Progenitor cell of endocrine pancreas (in vitro differentiated cells): ENCODE measurements at regions not wholly inside any gene's neighbourhood (a gene's known extent, or its start where the extent isn't known, plus 50 kb on each side); places are given as distances from the start of the nearest gene placed in this dataset.
"Not testable (repeated sequence)": the region's sequence is repeated elsewhere in the genome, so short reads cannot be mapped to it uniquely, and the experiment has no call there.

Source experiments
- DNase-seq: peaks from one replicate; pipeline ENCODE4 v3.0.0; 2021; ENCODE audit warnings: low spot score; ENCODE audit not compliant: unreplicated experiment
- H3K27ac Mint-ChIP-seq: 2 replicates; pipeline ENCODE4 v1.8.0; 2021; ENCODE audit warnings: mild to moderate bottlenecking, moderate library complexity, mixed read lengths
- H3K27me3 Mint-ChIP-seq: 2 replicates; pipeline ENCODE4 v1.8.0; 2021; ENCODE audit warnings: mixed read lengths
- H3K36me3 Mint-ChIP-seq: 2 replicates; pipeline ENCODE4 v1.8.0; 2022; ENCODE audit warnings: mixed read lengths; ENCODE audit not compliant: insufficient read depth
- H3K4me1 Mint-ChIP-seq: 2 replicates; pipeline ENCODE4 v1.8.0; 2021; ENCODE audit warnings: low read depth, mixed read lengths
- H3K4me3 Mint-ChIP-seq: 2 replicates; pipeline ENCODE4 v1.8.0; 2021; ENCODE audit warnings: low read depth, mild to moderate bottlenecking, moderate library complexity, mixed read lengths
- H3K9me3 Mint-ChIP-seq: 2 replicates; pipeline ENCODE4 v1.8.0; 2021; ENCODE audit warnings: low read depth, mixed read lengths
- TF ChIP-seq, protein P1 (sequence below): fragments of 200-600 bp; sonication (generic); IDR thresholded peaks from one replicate; pipeline ENCODE4 v1.5.0; 2021; ENCODE audit warnings: antibody characterized with exemption, mild to moderate bottlenecking; ENCODE audit not compliant: unreplicated experiment

GRCh38 chr13:48826039-48826438, 149.7 kb upstream of the FNDC3A start:
- H3K27ac Mint-ChIP-seq = no peak overlapping the region
- peaks cover 8% of the 10 kb centered on the region for H3K9me3 Mint-ChIP-seq
- H3K4me1 Mint-ChIP-seq = peaks cover 6% of the 10 kb centered on the region
- peaks cover 7% of the 10 kb centered on the region for H3K27me3 Mint-ChIP-seq
- H3K36me3 Mint-ChIP-seq = peaks cover 3% of the 10 kb centered on the region
- H3K4me3 Mint-ChIP-seq = no peak overlapping the region
- TF ChIP-seq, protein P1, sequence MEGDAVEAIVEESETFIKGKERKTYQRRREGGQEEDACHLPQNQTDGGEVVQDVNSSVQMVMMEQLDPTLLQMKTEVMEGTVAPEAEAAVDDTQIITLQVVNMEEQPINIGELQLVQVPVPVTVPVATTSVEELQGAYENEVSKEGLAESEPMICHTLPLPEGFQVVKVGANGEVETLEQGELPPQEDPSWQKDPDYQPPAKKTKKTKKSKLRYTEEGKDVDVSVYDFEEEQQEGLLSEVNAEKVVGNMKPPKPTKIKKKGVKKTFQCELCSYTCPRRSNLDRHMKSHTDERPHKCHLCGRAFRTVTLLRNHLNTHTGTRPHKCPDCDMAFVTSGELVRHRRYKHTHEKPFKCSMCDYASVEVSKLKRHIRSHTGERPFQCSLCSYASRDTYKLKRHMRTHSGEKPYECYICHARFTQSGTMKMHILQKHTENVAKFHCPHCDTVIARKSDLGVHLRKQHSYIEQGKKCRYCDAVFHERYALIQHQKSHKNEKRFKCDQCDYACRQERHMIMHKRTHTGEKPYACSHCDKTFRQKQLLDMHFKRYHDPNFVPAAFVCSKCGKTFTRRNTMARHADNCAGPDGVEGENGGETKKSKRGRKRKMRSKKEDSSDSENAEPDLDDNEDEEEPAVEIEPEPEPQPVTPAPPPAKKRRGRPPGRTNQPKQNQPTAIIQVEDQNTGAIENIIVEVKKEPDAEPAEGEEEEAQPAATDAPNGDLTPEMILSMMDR = no peak
- DNase-seq = no peak

GRCh38 chr13:48826922-48827454, 148.7 kb upstream of the FNDC3A start:
- H3K4me3 Mint-ChIP-seq, H3K9me3 Mint-ChIP-seq, H3K36me3 Mint-ChIP-seq, DNase-seq, H3K4me1 Mint-ChIP-seq, H3K27me3 Mint-ChIP-seq, H3K27ac Mint-ChIP-seq: not testable (repeated sequence)

DNA sequence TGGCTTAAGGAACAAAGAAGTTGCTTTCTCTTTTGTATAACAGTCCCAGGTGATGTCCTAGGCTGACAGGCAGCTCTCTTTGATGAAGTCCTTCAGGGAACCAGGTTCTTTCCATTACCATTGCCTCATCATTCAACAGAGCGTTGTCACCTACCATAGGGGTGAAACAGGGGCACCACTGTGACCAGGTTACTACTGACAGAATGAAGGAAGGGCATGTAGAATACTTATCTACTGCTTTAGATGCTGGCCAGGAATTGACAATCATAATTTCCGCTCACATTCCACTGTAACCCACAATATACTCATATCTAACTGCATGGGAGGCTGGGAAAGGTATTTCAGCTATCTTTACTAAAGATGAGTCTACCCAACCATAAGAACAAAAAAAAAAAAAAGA, 148.0 kb upstream of the FNDC3A start:
- peaks cover 6% of the 10 kb centered on the region for H3K4me1 Mint-ChIP-seq
- TF ChIP-seq, protein P1 = no peak
- H3K9me3 Mint-ChIP-seq = peaks cover 14% of the 10 kb centered on the region
- H3K27me3 Mint-ChIP-seq = peaks cover 12% of the 10 kb centered on the region
- H3K27ac Mint-ChIP-seq = no peak overlapping the region
- peaks cover 6% of the 10 kb centered on the region for H3K36me3 Mint-ChIP-seq
- no peak for DNase-seq
- no peak overlapping the region for H3K4me3 Mint-ChIP-seq

DNA sequence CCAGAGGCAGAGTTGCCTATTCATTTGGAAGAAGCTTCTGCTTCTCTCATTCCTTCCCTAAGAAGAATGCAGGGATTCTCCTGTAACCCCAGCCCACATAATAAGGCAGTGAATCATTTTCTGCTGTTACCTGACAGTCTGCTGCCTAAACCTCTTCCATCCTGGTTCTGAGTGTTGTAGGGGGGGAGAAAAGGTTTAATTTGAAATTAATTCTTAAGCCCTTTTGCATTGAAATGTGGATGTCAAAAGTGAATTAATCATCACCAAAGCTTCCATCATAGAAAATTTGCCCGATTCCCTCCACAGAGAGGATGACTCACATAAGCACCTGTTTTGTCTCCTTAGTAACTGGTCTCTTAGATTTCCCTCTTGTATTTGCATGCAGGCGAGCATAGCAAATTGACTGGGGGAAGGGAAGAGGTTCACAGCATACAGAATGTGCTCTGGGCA, 146.7 kb upstream of the FNDC3A start:
- Mint-ChIP-seq H3K4me1 (peaks cover 6% of the 10 kb centered on the region), H3K9me3 (peaks cover 18% of the 10 kb centered on the region), H3K27ac (peak overlapping the region; percentile 47), H3K36me3 (peaks cover 7% of the 10 kb centered on the region), H3K4me3 (no peak overlapping the region), H3K27me3 (peaks cover 12% of the 10 kb centered on the region)
- TF ChIP-seq, protein P1 = no peak
- no peak for DNase-seq

DNA sequence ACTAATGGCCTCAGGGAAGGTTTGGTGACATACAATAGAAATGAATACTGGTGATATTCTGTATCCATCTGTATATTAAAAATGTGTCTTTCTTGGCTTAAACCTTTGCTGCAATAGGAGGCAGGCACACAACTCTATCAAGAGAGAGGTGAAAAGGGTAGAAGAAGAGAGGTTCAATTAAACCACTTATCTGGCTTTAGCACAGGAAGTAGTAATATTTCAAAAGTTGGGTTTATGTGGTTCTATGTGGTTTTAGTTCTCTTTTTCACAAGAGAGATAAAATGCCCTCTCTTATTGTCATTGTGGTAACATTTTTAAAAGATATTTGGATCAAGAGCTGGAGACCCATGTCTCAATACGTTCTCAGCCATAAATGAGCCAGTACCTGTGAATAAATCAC, 146.2 kb upstream of the FNDC3A start:
- H3K4me1 Mint-ChIP-seq = peaks cover 6% of the 10 kb centered on the region
- H3K36me3 Mint-ChIP-seq = peaks cover 7% of the 10 kb centered on the region
- H3K27ac Mint-ChIP-seq = no peak overlapping the region
- H3K9me3 Mint-ChIP-seq = peaks cover 18% of the 10 kb centered on the region
- H3K4me3 Mint-ChIP-seq = no peak overlapping the region
- no peak for DNase-seq
- peaks cover 12% of the 10 kb centered on the region for H3K27me3 Mint-ChIP-seq
- TF ChIP-seq, protein P1 = no peak

DNA sequence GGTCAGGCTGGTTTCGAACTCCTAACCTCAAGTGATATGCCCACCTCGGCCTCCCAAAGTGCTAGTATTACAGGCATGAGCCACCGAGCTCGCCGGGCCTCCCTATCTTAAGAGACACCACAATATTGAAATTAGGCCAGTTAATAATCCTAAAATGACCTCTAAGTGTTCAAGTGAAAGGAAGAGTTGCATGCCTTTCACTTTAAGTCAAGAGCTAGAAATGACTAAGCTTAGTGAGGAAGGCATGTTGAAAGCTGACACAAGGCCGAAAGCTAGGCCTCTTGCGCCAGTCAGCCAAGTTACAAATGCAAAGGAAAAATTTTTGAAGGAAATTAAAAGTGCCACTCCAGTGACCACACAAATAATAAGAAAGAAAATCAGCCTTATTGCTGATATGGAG, 144.5 kb upstream of the FNDC3A start:
- no peak for DNase-seq
- peaks cover 6% of the 10 kb centered on the region for H3K4me1 Mint-ChIP-seq
- peaks cover 15% of the 10 kb centered on the region for H3K27me3 Mint-ChIP-seq
- TF ChIP-seq, protein P1 = no peak
- no peak overlapping the region for H3K4me3 Mint-ChIP-seq
- H3K27ac Mint-ChIP-seq = no peak overlapping the region
- peaks cover 10% of the 10 kb centered on the region for H3K36me3 Mint-ChIP-seq
- peaks cover 22% of the 10 kb centered on the region for H3K9me3 Mint-ChIP-seq
